SHP77 (cell line): ENCODE measurements at regions not wholly inside any gene's neighbourhood (a gene's known extent, or its start where the extent isn't known, plus 50 kb on each side); places are given as distances from the start of the nearest gene placed in this dataset.
A peak's percentile ranks its signal among the peaks of the same experiment; 100 is the strongest.

ENCODE experiments used
- DNase-seq, 2 experiments: peaks; one replicate each; lab custom pipeline; 2025; lab: John Stamatoyannopoulos, UW

DNA sequence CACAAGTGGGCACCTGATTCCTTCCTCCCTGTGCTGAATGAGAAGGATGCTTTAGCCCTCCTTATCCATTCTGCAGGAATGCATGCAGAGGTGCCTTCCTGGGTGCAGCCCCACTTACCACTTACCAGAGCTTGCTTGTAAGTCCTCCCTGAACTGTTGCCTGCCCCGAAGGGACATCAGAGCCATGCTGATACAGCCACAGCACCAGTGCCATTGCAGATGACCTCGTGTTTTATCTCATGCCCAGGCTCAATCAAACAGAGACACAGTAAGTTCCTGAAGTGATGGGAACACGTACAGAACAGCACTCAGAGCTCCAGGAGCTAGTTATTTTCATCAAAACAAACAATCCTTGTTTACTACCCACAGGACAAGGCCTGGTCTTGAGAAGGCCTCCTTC lies 81.9 kb downstream of the ATP1A1 start:
- DNase-seq, result no peak

DNA sequence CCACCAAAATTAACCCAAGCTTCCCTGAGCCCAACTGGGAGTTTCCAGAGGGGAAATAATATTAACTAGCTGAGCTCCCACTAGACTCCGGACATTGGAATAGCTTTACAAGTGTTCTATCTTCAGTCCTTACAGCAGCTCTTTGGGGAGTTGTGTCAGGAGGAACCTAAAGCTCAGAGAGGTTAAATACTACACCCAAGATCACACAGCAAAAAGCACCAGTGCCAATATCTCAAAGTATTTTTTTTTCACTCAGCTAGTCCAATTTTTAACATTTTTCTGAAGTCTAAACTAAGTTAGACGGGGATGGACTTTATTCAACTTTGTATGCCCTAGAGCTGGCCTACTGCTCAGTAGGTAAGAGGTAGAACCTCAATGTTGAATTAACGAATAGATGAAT lies 82.5 kb downstream of the ATP1A1 start:
- no peak for DNase-seq

DNA sequence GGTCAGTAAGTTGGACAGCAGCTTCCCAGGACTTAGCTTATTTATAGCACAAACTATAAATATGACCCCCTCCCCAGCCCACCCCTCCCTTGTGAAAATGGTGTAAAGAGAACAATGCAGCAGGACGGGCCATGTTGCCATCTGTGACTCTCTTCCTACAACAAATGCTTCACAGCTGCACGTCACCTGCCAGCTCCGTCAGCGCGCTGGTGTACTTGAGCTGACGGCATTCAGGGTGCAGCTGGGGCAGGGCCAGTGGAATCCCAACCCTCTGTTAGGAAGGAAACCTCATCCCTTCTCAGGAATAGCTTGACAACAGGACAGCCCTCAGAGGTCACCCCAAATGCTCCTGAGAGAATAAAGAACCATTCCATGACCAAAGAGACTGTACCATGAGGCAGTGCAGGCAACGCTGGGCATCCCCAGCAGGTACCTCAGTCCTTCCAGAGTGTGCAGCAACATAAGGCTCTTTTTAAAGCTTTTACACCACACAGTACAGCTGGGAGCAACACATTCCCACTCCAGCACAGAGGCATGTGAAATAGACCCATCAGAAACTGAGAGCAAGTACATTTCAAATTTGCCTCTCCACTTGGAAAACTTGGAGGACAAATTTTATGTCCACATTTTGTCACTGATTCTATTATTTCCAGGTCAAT lies 85.0 kb downstream of the ATP1A1 start:
- DNase-seq, result peak; percentile 77 to 88

- DNase-seq, result no peak
Measured at GRCh38 chr1:116458695-116459094, 85.7 kb downstream of the ATP1A1 start.

DNA sequence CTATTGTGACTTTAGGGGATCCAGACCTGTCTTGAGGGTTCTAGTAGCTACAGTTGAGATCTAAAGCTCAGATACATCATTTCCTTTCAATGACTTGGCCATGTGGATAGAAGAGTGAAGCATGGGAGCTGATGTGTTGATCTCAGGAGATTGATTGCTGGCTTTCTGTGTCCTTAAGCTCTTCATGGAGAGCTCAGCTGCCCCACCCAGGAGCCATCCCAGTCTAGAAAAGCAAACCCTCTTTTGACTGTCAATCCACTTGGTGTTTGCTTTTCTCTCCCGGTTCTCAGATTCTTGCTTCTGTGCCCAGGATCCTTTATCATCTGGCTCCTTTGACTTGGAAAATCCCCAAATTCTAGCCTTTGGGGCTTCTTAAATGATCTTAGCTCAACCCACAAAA lies 87.2 kb downstream of the ATP1A1 start:
- no peak for DNase-seq

DNA sequence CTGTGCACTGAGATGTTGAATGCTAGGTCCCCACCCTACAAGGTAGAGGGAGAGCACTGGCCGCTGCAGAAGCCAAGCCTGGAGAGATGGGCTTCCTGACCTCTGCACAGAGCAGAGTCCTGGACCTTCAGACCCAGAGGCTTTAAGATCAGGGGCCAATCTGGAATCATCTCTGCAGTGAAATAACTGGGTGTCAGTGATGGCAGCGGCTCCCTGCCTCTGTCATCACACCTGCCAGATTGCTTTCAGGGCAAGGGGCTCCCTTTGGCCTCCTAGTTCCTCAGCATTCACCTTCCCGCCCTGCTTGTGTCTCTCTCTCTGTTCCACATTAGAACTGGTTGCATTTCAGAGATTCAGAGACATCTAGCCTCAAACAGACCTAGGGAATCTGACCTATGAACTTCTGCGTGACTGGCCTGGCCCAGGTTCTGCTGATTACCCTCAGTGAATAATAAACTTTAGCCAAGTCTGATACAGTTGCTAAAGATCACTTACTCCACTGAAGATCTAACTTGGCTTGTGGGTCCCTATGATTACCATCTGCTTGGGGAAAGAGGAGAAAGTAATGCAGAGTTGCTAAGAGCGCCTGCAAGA lies 87.8 kb downstream of the ATP1A1 start:
- DNase-seq, result no peak

DNA sequence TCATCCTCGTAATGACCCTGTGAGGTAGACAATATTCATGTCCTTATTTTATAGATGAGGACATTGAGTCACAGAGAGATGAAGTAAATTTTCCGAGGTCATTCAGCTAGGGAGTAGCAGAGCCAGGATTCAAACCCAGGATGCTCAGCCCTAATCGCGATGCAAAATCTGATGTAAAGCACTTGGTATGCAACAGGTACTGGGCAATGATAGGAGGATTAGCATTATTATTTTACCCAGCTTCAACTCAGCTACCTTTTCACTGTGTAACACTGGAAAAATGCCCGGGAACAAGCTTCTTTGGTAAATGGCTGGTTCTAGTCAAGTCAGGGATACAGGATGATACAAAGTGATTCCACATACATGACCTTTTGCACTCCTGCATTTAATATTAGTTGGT lies 88.7 kb downstream of the ATP1A1 start:
- no peak for DNase-seq

DNA sequence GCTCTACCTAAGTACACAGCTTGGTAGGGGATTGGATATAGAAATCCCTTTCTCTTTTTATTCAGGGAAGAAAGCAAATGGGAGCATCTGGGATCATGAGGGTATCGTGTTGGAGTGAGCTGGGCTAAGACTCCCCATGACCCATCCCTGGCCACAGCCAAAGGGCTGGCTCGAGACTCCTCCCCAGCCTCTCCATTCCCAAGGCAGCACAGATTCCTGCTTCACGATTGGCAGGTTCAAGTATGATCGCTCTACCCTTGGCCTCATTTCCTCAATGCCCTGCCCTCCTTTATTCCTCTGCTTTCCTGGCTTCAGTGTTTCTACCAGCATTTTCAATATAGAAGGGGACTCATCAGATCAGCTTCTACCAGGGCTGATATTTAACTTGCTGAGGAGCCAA lies 89.7 kb downstream of the ATP1A1 start:
- no peak for DNase-seq

- DNase-seq, result no peak
Measured at GRCh38 chr1:116463730-116464129, 90.7 kb downstream of the ATP1A1 start.
